Vagina (tissue), 2 donors: ENCODE measurements at regions not wholly inside any gene's neighbourhood (a gene's known extent, or its start where the extent isn't known, plus 50 kb on each side); places are given as distances from the start of the nearest gene placed in this dataset.

ENCODE experiments used
- POLR2A ChIP-seq, 2 donors: fragments of 450-650 bp; IDR thresholded peaks; one replicate each; pipeline ENCODE4 v1.6.1; 2017; ENCODE audit warnings: antibody characterized with exemption in 2 of 2, mild to moderate bottlenecking in 2 of 2, moderate library complexity in 2 of 2
- POLR2AphosphoS5 ChIP-seq, 2 donors: sonication (generic); formaldehyde crosslinking; IDR thresholded peaks; one replicate each; pipeline ENCODE4 v1.9.0; 2017; ENCODE audit warnings: antibody characterized with exemption in 2 of 2, mild to moderate bottlenecking in 2 of 2, low read depth in 1 of 2; ENCODE audit not compliant: insufficient read depth in 1 of 2
- TF ChIP-seq, protein P1 (sequence below), 3 experiments: fragments of 450-650 bp in 2 of 3; fragments of 200-600 bp in 1 of 3; sonication (generic) in 1 of 3; IDR thresholded peaks; one replicate each; pipeline ENCODE4 v1.5.1; 2017 to 2019; ENCODE audit warnings: antibody characterized with exemption in 3 of 3, mild to moderate bottlenecking in 2 of 3, moderate library complexity in 2 of 3

DNA sequence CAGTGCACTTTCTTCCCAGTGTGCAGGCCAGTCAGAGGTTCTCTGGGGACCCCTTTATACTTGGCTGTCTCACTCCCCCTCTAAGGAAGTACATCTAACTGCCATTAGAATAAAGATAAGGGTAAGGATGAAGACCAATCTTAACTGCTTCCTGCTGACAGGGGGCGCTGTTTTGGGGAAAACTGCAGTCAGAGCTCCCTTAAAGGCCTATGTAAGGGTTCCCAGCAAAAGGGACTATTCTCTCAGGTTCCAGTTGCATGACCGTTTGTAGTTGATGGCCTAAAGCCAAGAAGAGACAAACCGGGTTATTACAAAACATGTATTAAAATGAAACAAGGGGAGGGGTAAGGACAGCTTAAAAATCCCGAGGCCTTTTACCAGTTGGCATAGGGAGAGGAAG, 115.6 kb upstream of the SPIN4 start:
- TF ChIP-seq, protein P1, sequence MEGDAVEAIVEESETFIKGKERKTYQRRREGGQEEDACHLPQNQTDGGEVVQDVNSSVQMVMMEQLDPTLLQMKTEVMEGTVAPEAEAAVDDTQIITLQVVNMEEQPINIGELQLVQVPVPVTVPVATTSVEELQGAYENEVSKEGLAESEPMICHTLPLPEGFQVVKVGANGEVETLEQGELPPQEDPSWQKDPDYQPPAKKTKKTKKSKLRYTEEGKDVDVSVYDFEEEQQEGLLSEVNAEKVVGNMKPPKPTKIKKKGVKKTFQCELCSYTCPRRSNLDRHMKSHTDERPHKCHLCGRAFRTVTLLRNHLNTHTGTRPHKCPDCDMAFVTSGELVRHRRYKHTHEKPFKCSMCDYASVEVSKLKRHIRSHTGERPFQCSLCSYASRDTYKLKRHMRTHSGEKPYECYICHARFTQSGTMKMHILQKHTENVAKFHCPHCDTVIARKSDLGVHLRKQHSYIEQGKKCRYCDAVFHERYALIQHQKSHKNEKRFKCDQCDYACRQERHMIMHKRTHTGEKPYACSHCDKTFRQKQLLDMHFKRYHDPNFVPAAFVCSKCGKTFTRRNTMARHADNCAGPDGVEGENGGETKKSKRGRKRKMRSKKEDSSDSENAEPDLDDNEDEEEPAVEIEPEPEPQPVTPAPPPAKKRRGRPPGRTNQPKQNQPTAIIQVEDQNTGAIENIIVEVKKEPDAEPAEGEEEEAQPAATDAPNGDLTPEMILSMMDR (IDR thresholded peaks at IDR 0.05), result no peak
- no peak for TF ChIP-seq POLR2A (IDR thresholded peaks at IDR 0.05)
- no peak for TF ChIP-seq POLR2AphosphoS5 (IDR thresholded peaks at IDR 0.05; ENCODE audit: insufficient read depth in 1 of 2, low read depth in 1 of 2)
